Endothelial cell of hepatic sinusoid (primary cell): ENCODE measurements at regions not wholly inside any gene's neighbourhood (a gene's known extent, or its start where the extent isn't known, plus 50 kb on each side); places are given as distances from the start of the nearest gene placed in this dataset.

Experiments
- in situ Hi-C: cut with HindIII; loops from 2 replicates; pipeline ENCODE4 v1.10.0; 2017; ENCODE audit warnings: low sequenced_read_pairs

DNA sequence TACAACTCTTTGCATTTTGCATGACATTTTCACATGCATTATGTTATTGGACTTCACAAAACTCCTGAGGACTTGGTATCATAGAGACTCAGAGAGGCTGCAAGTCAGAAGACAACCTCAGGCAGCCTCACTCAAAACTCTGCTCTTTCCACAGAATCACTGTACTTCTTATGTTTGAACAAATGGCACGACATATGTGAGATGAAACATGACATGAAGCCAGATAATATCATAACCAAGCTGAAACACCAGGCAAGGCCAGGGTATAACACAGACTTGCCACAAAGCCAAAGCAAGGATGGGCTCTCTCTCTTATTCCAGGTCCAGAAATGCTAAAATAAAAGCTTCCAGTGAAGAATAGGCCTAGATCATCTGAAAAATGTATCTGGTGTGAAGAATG lies 425.8 kb upstream of the CDH5 start:
- in situ Hi-C loops, result no loop called here

GRCh38 chr16:65938083-65938482 lies 428.4 kb upstream of the CDH5 start:
- in situ Hi-C loops, result no loop called here

- in situ Hi-C loops, result no loop called here
These were observed 429.0 kb upstream of the CDH5 start for GRCh38 chr16:65937455-65937854.

DNA sequence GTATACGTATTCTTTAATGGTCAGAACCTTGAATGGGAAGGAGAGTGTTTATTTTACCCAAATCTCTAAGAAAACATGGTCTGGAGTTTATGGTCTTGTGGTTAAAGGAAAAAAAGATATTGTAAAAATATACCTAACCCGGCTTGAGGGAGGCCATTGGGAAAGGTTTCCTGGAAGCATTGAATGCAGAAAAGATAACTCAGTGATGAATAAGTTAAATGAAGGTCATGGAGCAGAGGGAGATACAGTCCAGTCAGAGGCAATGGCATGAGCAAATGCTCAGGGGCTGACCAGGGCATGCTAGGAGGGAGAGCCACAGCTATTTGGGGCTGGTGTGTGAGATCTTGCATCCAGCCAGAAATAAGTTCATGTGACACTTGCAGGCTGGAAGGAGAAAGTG lies 430.4 kb upstream of the CDH5 start:
- in situ Hi-C loops, result no loop called here

GRCh38 chr16:65934443-65934842 lies 432.0 kb upstream of the CDH5 start:
- in situ Hi-C loops, result no loop called here

DNA sequence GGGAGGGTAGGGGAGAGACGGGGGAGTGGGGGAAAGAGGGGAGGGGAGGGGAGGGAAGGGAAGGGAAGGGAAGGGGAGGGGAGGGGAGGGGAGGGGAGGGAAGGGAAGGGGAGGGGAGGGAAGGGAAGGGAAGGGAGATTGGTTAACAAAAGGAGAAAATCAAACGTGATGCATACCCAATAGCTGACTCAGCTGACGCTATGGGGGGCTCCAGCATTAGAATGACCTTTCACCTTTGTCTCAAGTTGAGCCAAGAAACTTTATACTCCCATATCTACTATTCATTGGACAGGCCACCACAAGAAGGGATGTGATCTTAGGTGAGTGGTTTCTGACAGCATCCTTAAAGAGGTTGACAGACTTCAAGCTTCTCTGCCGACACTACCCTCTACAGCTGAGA lies 432.8 kb upstream of the CDH5 start:
- in situ Hi-C loops, result no loop called here

- in situ Hi-C loops, result no loop called here
These were observed 434.0 kb upstream of the CDH5 start for GRCh38 chr16:65932350-65933072.

GRCh38 chr16:65922923-65923322 lies 443.6 kb upstream of the CDH5 start:
- in situ Hi-C loops, result no loop called here

- in situ Hi-C loops, result no loop called here
These were observed 446.5 kb upstream of the CDH5 start for GRCh38 chr16:65919986-65920376.

- in situ Hi-C loops, result no loop called here
These were observed 447.1 kb upstream of the CDH5 start for GRCh38 chr16:65919145-65919985.

- in situ Hi-C loops, result no loop called here
These were observed 449.0 kb upstream of the CDH5 start for GRCh38 chr16:65917466-65917865.

GRCh38 chr16:65916995-65917394 lies 449.5 kb upstream of the CDH5 start:
- in situ Hi-C loops, result no loop called here

DNA sequence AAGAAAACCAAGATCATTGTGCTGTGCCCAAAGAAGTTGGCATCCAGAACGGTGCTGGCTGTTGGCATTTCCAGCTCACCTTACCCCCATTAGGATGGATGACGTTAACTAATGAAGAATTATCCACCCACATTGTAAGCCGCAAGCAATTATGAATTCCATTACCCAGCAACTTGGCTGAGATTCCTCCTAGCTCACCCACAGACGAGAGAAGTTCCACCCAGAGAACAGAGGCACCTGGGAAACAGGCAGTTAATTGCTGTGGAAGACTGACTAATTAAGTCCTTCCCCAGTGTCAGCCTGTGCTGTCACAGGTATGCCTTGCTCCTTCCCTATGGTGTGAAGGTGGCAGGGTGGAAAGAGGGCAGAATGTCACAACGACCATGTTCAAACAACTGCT lies 456.2 kb upstream of the CDH5 start:
- in situ Hi-C loops, result no loop called here

GRCh38 chr16:65909310-65910050 lies 457.0 kb upstream of the CDH5 start:
- in situ Hi-C loops, result no loop called here

GRCh38 chr16:65908568-65908967 lies 457.9 kb upstream of the CDH5 start:
- in situ Hi-C loops, result no loop called here

- in situ Hi-C loops, result no loop called here
These were observed 461.2 kb upstream of the CDH5 start for GRCh38 chr16:65905331-65905730.

DNA sequence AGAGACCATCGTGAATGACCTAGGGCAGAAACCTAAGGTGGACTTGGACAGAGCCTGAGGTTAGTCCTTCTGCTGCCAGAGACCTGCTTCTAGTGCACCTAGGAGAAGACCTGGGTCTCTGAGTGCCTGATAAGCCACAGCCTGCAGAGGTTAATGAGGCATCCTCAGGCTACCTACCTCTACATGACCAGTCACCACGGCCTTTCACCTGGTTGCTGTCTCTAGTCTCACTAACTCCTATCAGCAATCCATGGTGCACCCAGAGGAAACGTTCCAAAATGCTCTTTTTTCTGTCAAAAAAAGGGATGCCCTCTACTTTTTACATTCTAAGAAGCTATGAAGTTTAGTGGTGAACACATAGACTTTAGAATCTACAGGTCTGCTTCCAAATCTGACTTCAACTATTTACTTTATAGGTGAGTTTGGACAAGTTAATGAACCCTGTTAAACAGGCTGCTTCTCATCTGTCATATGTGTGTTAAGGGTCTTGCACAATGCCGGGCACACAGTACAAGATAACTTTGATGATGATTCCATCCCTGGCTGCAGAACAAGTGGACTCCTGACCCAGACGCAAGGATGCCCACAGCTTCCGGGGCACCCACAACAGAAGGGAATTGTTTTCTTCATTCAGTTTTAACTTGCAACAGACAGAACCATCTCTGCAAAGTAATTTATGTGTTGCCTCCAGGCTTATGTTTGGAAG lies 469.9 kb upstream of the CDH5 start:
- in situ Hi-C loops, result no loop called here

- in situ Hi-C loops, result no loop called here
These were observed 470.6 kb upstream of the CDH5 start for GRCh38 chr16:65895906-65896305.

DNA sequence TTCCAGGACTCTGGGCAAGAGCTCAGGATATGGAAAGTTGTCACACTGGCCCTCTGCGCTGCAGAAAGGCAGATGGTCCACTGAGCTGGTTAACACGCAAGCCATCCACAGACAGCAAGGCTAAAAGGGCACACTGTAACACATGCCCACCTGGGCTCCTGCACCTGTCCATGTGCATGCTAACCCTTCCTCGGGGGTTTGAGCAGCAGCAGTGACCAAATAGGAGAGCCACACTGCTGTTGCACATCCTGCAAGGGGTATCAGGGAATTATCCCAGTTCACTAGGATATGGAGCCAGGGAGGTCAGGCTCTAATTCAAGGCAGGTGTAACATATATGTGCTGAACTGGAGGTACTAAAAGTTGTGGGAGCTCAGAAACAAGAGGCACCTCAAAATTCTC lies 471.0 kb upstream of the CDH5 start:
- in situ Hi-C loops, result no loop called here

- in situ Hi-C loops, result no loop called here
These were observed 476.3 kb upstream of the CDH5 start for GRCh38 chr16:65890203-65890602.

GRCh38 chr16:65889533-65889966 lies 476.9 kb upstream of the CDH5 start:
- in situ Hi-C loops, result no loop called here
